ENCODE measurements at regions not wholly inside any gene's neighbourhood (a gene's known extent, or its start where the extent isn't known, plus 50 kb on each side); places are given as distances from the start of the nearest gene placed in this dataset.

- Mint-ChIP-seq H3K36me3 (ENCODE audit: low read depth) (no peaks in the 10 kb centered on the region), H3K4me1 (peaks cover 17% of the 10 kb centered on the region), H3K27me3 (ENCODE audit: low read depth, poor library complexity) (peaks cover 31% of the 10 kb centered on the region), H3K27ac (no peak overlapping the region), H3K4me3 (no peak overlapping the region), H3K9me3 (peaks cover 33% of the 10 kb centered on the region)
- DNase-seq = no peak
- no peak for TF ChIP-seq CTCF (IDR thresholded peaks at IDR 0.05)
Measured at GRCh38 chr12:124694250-124694649, 126.8 kb upstream of the NCOR2 start.

- Mint-ChIP-seq H3K4me1 (peaks cover 23% of the 10 kb centered on the region), H3K4me3 (no peak overlapping the region), H3K9me3 (peaks cover 33% of the 10 kb centered on the region), H3K27ac (no peak overlapping the region), H3K36me3 (ENCODE audit: low read depth) (no peaks in the 10 kb centered on the region), H3K27me3 (ENCODE audit: low read depth, poor library complexity) (peaks cover 21% of the 10 kb centered on the region)
- TF ChIP-seq CTCF (IDR thresholded peaks at IDR 0.05) = no peak
- DNase-seq = no peak
Measured at GRCh38 chr12:124693111-124693723, 125.8 kb upstream of the NCOR2 start.

- H3K4me3 Mint-ChIP-seq = no peak overlapping the region
- DNase-seq = no peak
- TF ChIP-seq CTCF (IDR thresholded peaks at IDR 0.05) = no peak
- H3K27ac Mint-ChIP-seq = no peak overlapping the region
- H3K27me3 Mint-ChIP-seq (ENCODE audit: low read depth, poor library complexity) = peaks cover 16% of the 10 kb centered on the region
- no peaks in the 10 kb centered on the region for H3K36me3 Mint-ChIP-seq (ENCODE audit: low read depth)
- peaks cover 30% of the 10 kb centered on the region for H3K4me1 Mint-ChIP-seq
- H3K9me3 Mint-ChIP-seq = peaks cover 33% of the 10 kb centered on the region
Measured at GRCh38 chr12:124692443-124692842, 125.0 kb upstream of the NCOR2 start.

- Mint-ChIP-seq H3K4me3 (no peak overlapping the region), H3K36me3 (ENCODE audit: low read depth) (no peaks in the 10 kb centered on the region), H3K9me3 (peaks cover 37% of the 10 kb centered on the region), H3K4me1 (peaks cover 33% of the 10 kb centered on the region), H3K27ac (no peak overlapping the region), H3K27me3 (ENCODE audit: low read depth, poor library complexity) (peaks cover 24% of the 10 kb centered on the region)
- no peak for TF ChIP-seq CTCF (IDR thresholded peaks at IDR 0.05)
- no peak for DNase-seq
Measured at GRCh38 chr12:124691429-124691828, 124.0 kb upstream of the NCOR2 start.

- TF ChIP-seq CTCF (IDR thresholded peaks at IDR 0.05) = no peak
- Mint-ChIP-seq H3K27me3 (ENCODE audit: low read depth, poor library complexity) (peaks cover 32% of the 10 kb centered on the region), H3K9me3 (peaks cover 37% of the 10 kb centered on the region), H3K4me1 (peaks cover 36% of the 10 kb centered on the region), H3K4me3 (no peak overlapping the region), H3K36me3 (ENCODE audit: low read depth) (no peaks in the 10 kb centered on the region), H3K27ac (no peak overlapping the region)
- no peak for DNase-seq
Measured at GRCh38 chr12:124689631-124690030, 122.2 kb upstream of the NCOR2 start.

GRCh38 chr12:124688356-124688992 is 121.1 kb upstream of the NCOR2 start:
- H3K4me1 Mint-ChIP-seq = peaks cover 38% of the 10 kb centered on the region
- H3K27me3 Mint-ChIP-seq (ENCODE audit: low read depth, poor library complexity) = peaks cover 43% of the 10 kb centered on the region
- H3K27ac Mint-ChIP-seq = no peak overlapping the region
- TF ChIP-seq CTCF (IDR thresholded peaks at IDR 0.05) = no peak
- H3K36me3 Mint-ChIP-seq (ENCODE audit: low read depth) = no peaks in the 10 kb centered on the region
- peaks cover 31% of the 10 kb centered on the region for H3K9me3 Mint-ChIP-seq
- no peak for DNase-seq
- no peak overlapping the region for H3K4me3 Mint-ChIP-seq

All from nephron progenitor cell (in vitro differentiated cells).